Testis (tissue), 2 donors: ENCODE measurements at regions not wholly inside any gene's neighbourhood (a gene's known extent, or its start where the extent isn't known, plus 50 kb on each side); places are given as distances from the start of the nearest gene placed in this dataset.

Source experiments
- CTCF ChIP-seq, 3 experiments: fragments of 450-650 bp in 2 of 3; fragments of 200-600 bp in 1 of 3; sonication (generic) in 1 of 3; IDR thresholded peaks; one replicate each; pipeline ENCODE4 v1.5.1; 2016 to 2019; ENCODE audit warnings: antibody characterized with exemption in 3 of 3, mild to moderate bottlenecking in 2 of 3, moderate library complexity in 1 of 3
- POLR2A ChIP-seq: fragments of 450-650 bp; IDR thresholded peaks from one replicate; pipeline ENCODE4 v1.6.1; 2017; ENCODE audit warnings: antibody characterized with exemption, mild to moderate bottlenecking, moderate library complexity

GRCh38 chr4:71872221-71872620 lies 88.3 kb upstream of the GC start:
- TF ChIP-seq CTCF (IDR thresholded peaks at IDR 0.05) (no peak), POLR2A (no peak)
